ENCODE measurements at regions not wholly inside any gene's neighbourhood (a gene's known extent, or its start where the extent isn't known, plus 50 kb on each side); places are given as distances from the start of the nearest gene placed in this dataset.

DNA sequence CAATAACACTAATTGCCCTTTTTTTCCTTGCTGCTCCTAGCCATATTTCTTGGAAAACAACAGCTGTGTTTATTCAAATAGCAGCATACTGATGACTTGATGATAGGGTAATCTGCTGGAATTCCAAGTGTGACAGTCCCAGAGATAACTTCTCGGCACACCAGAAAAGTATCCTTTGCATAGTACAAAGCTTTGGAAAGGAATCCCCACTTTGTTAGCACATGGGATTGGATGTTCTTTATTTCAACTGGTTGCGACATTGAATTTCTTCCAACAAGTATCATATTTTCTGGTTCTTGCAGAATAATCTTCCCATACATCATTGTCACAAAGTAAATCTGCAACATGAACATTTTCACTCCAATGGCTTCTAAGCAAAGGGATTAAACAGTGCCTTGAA is 445.8 kb upstream of the ACVR2A start:
- TF ChIP-seq, protein P1, sequence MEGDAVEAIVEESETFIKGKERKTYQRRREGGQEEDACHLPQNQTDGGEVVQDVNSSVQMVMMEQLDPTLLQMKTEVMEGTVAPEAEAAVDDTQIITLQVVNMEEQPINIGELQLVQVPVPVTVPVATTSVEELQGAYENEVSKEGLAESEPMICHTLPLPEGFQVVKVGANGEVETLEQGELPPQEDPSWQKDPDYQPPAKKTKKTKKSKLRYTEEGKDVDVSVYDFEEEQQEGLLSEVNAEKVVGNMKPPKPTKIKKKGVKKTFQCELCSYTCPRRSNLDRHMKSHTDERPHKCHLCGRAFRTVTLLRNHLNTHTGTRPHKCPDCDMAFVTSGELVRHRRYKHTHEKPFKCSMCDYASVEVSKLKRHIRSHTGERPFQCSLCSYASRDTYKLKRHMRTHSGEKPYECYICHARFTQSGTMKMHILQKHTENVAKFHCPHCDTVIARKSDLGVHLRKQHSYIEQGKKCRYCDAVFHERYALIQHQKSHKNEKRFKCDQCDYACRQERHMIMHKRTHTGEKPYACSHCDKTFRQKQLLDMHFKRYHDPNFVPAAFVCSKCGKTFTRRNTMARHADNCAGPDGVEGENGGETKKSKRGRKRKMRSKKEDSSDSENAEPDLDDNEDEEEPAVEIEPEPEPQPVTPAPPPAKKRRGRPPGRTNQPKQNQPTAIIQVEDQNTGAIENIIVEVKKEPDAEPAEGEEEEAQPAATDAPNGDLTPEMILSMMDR (IDR thresholded peaks at IDR 0.05; ENCODE audit: poor library complexity, severe bottlenecking), result no peak
- Histone ChIP-seq H3K4me3 (ENCODE audit: severe bottlenecking) (no peak overlapping the region), H3K9me3 (ENCODE audit: severe bottlenecking) (no peaks in the 10 kb centered on the region), H3K4me1 (ENCODE audit: insufficient read depth, poor library complexity, severe bottlenecking) (no peaks in the 10 kb centered on the region), H3K27me3 (ENCODE audit: insufficient read depth, poor library complexity, severe bottlenecking) (no peaks in the 10 kb centered on the region), H3K27ac (ENCODE audit: poor library complexity, severe bottlenecking) (no peak overlapping the region), H3K36me3 (ENCODE audit: low read depth) (no peaks in the 10 kb centered on the region)
- no peak for DNase-seq (ENCODE audit: low spot score)
- no peak for ATAC-seq (ENCODE audit: low read depth)

DNA sequence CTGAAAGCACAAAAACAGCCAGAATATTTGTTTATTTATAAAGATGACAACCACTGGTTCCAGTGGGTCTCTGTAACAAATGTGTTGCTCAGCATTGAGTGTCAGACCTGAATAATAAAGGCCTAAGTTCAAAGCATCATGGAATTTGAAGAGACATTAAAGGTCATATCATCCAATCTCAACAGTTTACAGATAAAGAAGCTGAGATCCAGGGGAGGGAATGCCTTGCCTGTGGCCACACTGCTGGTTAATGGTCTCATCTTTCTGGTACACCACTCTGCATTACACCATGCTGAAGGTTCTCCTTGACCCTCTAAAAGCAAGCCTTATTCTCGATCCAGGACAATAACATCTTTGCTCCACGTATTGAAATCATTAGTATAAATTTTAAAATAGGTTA is 446.5 kb upstream of the ACVR2A start:
- ATAC-seq (ENCODE audit: low read depth), result no peak

DNA sequence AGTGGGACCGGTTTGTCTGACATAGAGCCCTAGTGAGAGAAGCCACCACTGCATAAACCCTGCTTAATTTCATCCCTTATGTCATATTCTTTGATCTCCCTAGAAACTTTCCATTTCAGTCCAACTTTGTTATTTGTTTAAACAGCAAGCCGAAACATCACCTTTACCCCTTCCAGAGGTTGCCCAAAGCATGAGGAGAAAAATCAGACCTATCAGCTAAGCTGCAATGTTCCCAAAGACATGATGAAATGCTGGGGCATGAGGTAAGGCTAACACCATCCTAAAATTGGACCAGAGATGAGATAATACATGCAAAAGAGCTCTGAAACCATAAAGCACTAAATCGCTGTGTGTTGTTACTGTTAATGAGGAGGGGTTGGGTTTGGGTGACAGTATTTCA is 447.9 kb upstream of the ACVR2A start:
- ATAC-seq (ENCODE audit: low read depth), result no peak
- DNase-seq (ENCODE audit: low spot score), result no peak
- Histone ChIP-seq H3K4me1 (ENCODE audit: insufficient read depth, poor library complexity, severe bottlenecking) (no peaks in the 10 kb centered on the region), H3K27ac (ENCODE audit: poor library complexity, severe bottlenecking) (no peak overlapping the region), H3K4me3 (ENCODE audit: severe bottlenecking) (no peak overlapping the region), H3K27me3 (ENCODE audit: insufficient read depth, poor library complexity, severe bottlenecking) (no peaks in the 10 kb centered on the region), H3K9me3 (ENCODE audit: severe bottlenecking) (no peaks in the 10 kb centered on the region), H3K36me3 (ENCODE audit: low read depth) (no peaks in the 10 kb centered on the region)
- TF ChIP-seq, protein P1 (IDR thresholded peaks at IDR 0.05; ENCODE audit: poor library complexity, severe bottlenecking), result no peak

More for the DNA sequence above, 446.5 kb upstream of the ACVR2A start:
- Histone ChIP-seq H3K27ac (ENCODE audit: poor library complexity, severe bottlenecking) (no peak overlapping the region), H3K27me3 (ENCODE audit: insufficient read depth, poor library complexity, severe bottlenecking) (no peaks in the 10 kb centered on the region), H3K36me3 (ENCODE audit: low read depth) (no peaks in the 10 kb centered on the region), H3K4me3 (ENCODE audit: severe bottlenecking) (no peak overlapping the region), H3K9me3 (ENCODE audit: severe bottlenecking) (no peaks in the 10 kb centered on the region), H3K4me1 (ENCODE audit: insufficient read depth, poor library complexity, severe bottlenecking) (no peaks in the 10 kb centered on the region)
- TF ChIP-seq, protein P1 (IDR thresholded peaks at IDR 0.05; ENCODE audit: poor library complexity, severe bottlenecking), result no peak
- DNase-seq (ENCODE audit: low spot score), result no peak

DNA sequence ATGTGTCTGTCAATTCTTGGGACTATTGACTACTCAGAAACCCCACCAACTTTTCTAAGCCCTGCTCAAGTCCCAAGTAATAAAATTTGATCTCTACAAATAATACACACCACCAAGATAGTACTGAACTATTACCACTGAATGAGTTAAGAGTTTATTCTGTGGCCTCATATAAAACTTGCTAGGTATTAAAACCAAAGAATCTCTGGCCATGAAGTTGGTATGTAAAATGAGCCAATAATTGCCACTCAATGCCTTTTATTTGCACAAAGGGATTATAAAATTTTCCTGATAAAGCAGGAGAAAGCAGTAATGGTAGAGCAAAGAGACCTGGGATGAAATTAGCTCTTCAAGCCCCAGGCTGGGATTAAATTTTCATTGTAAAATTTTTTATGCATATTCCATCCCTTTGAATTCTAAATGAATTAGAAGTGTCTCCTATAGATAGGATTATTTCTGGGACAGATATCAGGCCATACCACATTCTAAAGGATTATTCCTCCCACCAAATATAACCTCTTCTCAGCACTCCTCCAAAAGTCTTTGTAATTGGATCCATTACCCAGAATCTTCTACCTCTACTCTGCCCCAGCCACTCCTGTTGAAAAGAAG is 450.5 kb upstream of the ACVR2A start:
- TF ChIP-seq, protein P1 (IDR thresholded peaks at IDR 0.05; ENCODE audit: poor library complexity, severe bottlenecking), result no peak
- Histone ChIP-seq H3K9me3 (ENCODE audit: severe bottlenecking) (no peaks in the 10 kb centered on the region), H3K36me3 (ENCODE audit: low read depth) (no peaks in the 10 kb centered on the region), H3K27ac (ENCODE audit: poor library complexity, severe bottlenecking) (no peak overlapping the region), H3K27me3 (ENCODE audit: insufficient read depth, poor library complexity, severe bottlenecking) (no peaks in the 10 kb centered on the region), H3K4me3 (ENCODE audit: severe bottlenecking) (no peak overlapping the region), H3K4me1 (ENCODE audit: insufficient read depth, poor library complexity, severe bottlenecking) (no peaks in the 10 kb centered on the region)
- no peak for ATAC-seq (ENCODE audit: low read depth)
- no peak for DNase-seq (ENCODE audit: low spot score)

DNA sequence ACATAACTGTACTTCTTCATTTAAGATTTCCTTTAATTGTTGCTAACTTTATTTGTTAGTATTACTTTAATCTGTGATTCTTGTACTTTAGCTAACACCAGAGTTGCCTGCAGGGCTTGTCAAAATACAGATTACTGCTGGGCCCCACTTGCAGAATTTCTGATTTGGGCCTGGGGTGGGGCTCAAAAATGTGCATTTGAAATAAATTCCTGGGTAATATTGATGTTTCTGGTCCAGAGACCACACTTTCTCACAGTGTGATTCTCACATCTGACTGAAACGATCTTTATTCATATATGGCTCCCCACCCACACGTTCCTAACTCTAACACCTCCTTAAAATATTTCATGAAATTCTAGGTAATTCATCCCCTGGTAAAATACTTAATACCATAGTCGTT is 452.6 kb upstream of the ACVR2A start:
- no peak overlapping the region for H3K27ac ChIP-seq (ENCODE audit: poor library complexity, severe bottlenecking)
- H3K4me1 ChIP-seq (ENCODE audit: insufficient read depth, poor library complexity, severe bottlenecking), result no peaks in the 10 kb centered on the region
- no peaks in the 10 kb centered on the region for H3K27me3 ChIP-seq (ENCODE audit: insufficient read depth, poor library complexity, severe bottlenecking)
- H3K9me3 ChIP-seq (ENCODE audit: severe bottlenecking), result no peaks in the 10 kb centered on the region
- no peak for ATAC-seq (ENCODE audit: low read depth)
- DNase-seq (ENCODE audit: low spot score), result no peak
- TF ChIP-seq, protein P1 (IDR thresholded peaks at IDR 0.05; ENCODE audit: poor library complexity, severe bottlenecking), result no peak
- no peaks in the 10 kb centered on the region for H3K36me3 ChIP-seq (ENCODE audit: low read depth)
- H3K4me3 ChIP-seq (ENCODE audit: severe bottlenecking), result no peak overlapping the region

All from RWPE2 (cell line).